GM18867 (cell line): ENCODE measurements at regions not wholly inside any gene's neighbourhood (a gene's known extent, or its start where the extent isn't known, plus 50 kb on each side); places are given as distances from the start of the nearest gene placed in this dataset.

Source experiments
- ATAC-seq: cut with Tn5 transposase; IDR thresholded peaks from one replicate; pipeline ENCODE4 v1.9.1; 2021; ENCODE audit warnings: mild to moderate bottlenecking, moderate library complexity; ENCODE audit not compliant: unreplicated experiment

- ATAC-seq = no peak
Measured at GRCh38 chr4:24637173-24637572, 52.8 kb upstream of the DHX15 start.

- ATAC-seq = no peak
Measured at GRCh38 chr4:24638396-24638875, 54.1 kb upstream of the DHX15 start.

DNA sequence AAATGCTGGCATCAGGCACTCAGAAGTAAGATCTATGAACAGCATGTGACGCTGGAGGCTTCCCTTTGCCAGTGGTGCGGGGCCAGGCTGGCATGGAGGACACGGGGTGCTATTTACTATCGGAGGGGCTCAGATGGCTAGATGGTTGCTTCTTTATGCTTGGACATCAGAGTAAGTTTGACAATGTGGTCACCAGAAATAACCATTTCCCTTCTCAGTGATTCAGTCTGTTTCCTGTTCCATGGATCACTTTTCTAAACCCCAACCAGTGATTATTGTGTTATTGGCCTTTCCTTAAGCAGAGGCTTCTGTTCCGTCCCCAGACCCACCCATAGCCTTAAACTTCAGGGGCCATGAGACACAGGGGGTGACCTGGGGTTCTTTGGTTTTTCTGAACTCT is 55.4 kb upstream of the DHX15 start:
- ATAC-seq = no peak

- ATAC-seq = no peak
Measured at GRCh38 chr4:24640366-24640765, 56.0 kb upstream of the DHX15 start.

GRCh38 chr4:24642981-24643547 is 58.7 kb upstream of the DHX15 start:
- ATAC-seq = peak; percentile 58

DNA sequence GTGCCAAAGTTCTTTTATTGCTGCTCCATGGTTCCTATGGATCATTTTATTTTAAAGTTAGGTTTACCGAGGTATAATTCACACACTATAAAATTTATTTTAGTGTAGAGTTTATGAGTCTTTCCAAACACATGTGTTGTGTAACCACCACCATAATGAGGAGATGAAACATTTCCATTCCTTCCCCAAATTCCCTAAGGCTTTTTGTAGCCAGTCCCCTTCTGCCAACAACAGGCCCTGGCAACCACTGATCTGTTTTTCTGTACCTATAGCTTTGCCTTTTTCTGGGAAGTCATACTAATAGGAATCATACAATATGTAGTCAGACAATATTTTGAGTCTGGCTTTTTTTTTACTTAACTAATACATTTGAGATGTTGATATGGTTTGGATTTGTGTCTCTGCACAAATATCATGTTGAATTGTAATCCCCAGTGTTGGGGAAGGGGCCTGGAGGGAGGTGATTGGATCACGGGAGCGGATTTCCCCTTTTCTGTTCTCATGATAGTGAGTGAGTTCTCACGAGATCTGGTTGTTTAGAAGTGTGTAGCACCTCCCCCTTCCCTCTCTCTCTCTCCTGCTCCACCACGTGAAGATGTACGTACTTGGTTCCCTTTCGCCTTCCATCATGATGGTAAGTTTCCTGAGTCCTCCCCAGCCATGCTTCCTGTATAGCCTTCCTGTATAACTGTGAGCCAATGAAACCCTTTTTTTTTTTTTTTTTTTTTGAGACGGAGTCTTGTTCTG is 59.6 kb upstream of the DHX15 start:
- ATAC-seq = no peak

- ATAC-seq = no peak
Measured at GRCh38 chr4:24644983-24645764, 60.8 kb upstream of the DHX15 start.

DNA sequence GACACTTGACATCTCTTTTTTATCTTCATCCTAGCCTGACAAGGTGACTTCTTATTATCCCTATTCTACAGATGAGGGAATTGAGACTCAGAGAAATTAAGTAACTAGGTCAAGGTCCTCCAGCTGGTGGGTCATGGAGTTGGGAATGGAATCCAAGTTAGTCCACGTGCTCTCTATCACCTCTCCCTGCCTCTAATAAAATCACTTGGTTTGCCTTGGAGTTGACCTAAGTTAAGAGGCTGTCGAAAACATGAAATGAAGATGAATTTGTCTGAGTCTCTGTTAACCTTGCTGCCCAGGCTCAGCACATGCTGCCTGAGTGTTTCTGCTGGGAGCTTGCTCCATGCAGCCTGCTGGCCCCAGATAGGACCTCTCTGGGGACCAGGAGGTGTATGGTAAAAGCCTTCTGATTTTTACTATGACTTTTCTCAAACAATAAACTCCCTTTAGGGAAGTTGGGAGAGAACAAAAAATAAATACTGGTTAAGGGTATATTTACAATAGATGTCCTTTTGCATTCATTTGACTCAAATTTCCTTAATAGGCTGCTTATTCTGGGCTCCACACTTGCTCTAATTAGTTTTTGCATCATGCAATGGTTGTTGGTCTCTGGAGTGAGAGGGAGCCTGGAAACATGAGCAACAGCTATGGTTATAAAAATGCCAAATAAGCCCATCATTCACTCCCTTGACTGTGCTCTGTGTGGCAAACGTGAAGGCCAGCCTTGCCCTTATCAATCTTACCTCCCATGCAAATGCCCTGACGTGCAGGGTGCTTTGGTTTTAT is 61.6 kb upstream of the DHX15 start:
- ATAC-seq = no peak

- ATAC-seq = no peak
Measured at GRCh38 chr4:24646798-24647460, 62.6 kb upstream of the DHX15 start.

DNA sequence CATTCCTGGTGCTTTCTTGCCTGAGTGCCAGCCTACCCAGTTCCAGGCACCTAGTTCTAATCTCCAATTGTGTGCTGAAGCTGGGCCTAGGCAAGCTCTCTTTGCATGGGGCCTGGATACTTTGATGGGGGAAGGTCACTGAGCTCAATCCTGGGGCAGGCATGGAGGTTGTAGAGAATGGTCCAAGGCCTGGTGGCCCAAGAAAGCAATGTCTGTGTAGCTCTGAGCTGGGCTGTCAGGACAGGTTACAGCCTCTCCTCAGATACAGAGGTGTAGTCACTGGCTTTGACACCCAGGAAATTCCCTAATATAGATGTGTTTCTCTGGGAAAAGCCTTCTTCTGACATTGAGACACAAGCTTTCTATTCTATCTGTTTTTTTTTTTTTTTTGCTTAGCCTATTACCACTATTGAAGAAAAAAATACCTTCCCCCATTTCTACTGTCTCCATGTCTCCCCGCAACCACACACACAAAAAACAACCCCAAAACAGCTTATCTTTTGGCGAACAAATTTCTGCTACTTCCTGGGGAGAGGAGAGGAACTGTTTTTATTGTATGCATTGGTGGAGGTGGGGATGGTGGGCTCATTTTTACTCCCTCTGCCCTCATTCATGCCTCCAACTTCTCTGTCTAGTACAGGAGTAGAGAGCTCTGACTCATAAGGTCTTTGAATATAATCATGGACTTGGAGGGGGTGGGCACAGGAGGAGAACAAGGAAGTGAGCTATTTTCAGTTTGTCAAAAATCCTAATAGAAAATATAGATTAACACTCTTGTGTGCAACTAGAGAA is 66.7 kb upstream of the DHX15 start:
- ATAC-seq = no peak

DNA sequence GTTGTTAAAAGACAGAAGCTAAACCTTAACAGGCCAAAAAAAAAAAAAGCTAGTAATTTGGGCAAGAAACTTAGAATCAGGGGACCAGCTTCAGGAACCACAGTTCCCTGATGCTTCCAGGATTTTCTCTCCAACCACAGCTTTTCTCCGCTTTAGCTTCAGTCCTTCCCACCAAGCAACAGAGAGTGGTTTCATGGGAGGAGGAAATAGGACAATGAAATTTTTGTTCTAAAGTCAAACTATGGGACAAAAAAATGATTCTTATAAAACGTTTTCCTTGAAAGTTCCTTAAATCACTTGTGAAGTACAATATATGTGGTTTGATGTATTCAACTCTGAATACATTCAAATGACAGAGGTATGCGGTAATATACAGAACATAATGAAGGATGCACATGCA is 71.0 kb upstream of the DHX15 start:
- ATAC-seq = no peak

DNA sequence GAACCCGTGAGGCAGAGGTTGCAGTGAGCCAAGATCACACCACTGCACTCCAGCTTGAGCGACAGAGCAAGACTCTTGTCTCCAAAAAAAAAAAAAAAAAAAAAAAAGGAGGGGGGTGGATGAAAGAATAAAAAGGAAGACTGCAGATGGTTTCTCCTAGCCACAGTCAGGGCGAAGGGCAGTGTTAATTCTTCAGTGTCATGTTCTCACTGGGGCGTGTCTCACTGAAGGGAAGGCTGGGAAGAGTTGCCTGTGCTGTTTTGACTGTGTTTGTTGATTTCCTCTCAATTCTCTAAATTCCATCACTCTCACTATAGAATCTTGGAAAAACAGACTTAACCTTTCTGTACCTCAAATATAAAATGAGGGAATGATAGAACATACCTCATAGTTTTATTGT is 71.6 kb upstream of the DHX15 start:
- ATAC-seq = no peak

DNA sequence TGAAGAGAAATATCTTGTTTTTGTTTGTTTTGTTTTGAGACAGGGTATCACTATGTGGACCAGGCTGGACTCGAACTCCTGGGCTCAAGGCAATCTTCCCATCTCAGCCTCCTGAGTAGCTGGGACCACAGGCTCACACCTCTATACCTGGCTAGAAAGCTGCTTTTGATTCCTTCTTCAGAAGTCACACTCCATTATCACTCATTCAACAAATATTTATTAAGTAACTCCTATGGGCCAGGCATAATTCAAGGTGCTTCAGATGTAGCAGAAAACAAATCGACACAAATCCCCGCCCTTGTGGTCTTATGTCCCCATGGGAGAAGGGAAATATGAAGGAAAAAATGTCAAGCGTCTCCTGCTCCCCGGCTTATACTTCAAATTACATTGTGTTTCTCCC is 72.6 kb upstream of the DHX15 start:
- no peak for ATAC-seq

- peak; percentile 93 for ATAC-seq
Measured at GRCh38 chr4:24657768-24658617, 73.6 kb upstream of the DHX15 start.

- ATAC-seq = no peak
Measured at GRCh38 chr4:24659241-24659961, 75.0 kb upstream of the DHX15 start.

- ATAC-seq = no peak
Measured at GRCh38 chr4:24662056-24662455, 77.7 kb upstream of the DHX15 start.

GRCh38 chr4:24662542-24662941 is 78.2 kb upstream of the DHX15 start:
- no peak for ATAC-seq

- no peak for ATAC-seq
Measured at GRCh38 chr4:24664956-24665355, 80.6 kb upstream of the DHX15 start.
